ENCODE measurements at regions not wholly inside any gene's neighbourhood (a gene's known extent, or its start where the extent isn't known, plus 50 kb on each side); places are given as distances from the start of the nearest gene placed in this dataset.

GRCh38 chr2:157934684-157935377 is 58.7 kb upstream of the ACVR1 start:
- no peak overlapping the region for H3K4me3 Mint-ChIP-seq
- ChIA-PET CTCF (interaction anchor here (0.6 to 1.0 kb wide), 4 partner anchors 8 to 589 kb away, joined by 3 to 4 read pairs (median 3); no protein-coding TSS in a partner anchor), POLR2A (no interaction called here)
- H3K4me1 Mint-ChIP-seq (ENCODE audit: low read depth) = peaks cover 10% of the 10 kb centered on the region
- H3K36me3 Mint-ChIP-seq (ENCODE audit: low read depth) = no peaks in the 10 kb centered on the region
- H3K27me3 Mint-ChIP-seq = no peaks in the 10 kb centered on the region
- DNase-seq (no peak), ATAC-seq (no peak)
- TF ChIP-seq CTCF (IDR thresholded peaks at IDR 0.05) = no peak
- no peaks in the 10 kb centered on the region for H3K9me3 Mint-ChIP-seq
- no peak overlapping the region for H3K27ac Mint-ChIP-seq
- intact Hi-C loops (cut with micrococcal nuclease) = no loop called here

GRCh38 chr2:157933160-157933920 is 57.2 kb upstream of the ACVR1 start:
- H3K27ac Mint-ChIP-seq = no peak overlapping the region
- ChIA-PET CTCF (no interaction called here), POLR2A (no interaction called here)
- H3K27me3 Mint-ChIP-seq = no peaks in the 10 kb centered on the region
- no peaks in the 10 kb centered on the region for H3K36me3 Mint-ChIP-seq (ENCODE audit: low read depth)
- H3K4me1 Mint-ChIP-seq (ENCODE audit: low read depth) = peaks cover 10% of the 10 kb centered on the region
- no peaks in the 10 kb centered on the region for H3K9me3 Mint-ChIP-seq
- intact Hi-C loops (cut with micrococcal nuclease) = no loop called here
- no peak for TF ChIP-seq CTCF (IDR thresholded peaks at IDR 0.05)
- ATAC-seq (no peak), DNase-seq (no peak)
- no peak overlapping the region for H3K4me3 Mint-ChIP-seq

- H3K36me3 Mint-ChIP-seq (ENCODE audit: low read depth) = no peaks in the 10 kb centered on the region
- no peak overlapping the region for H3K27ac Mint-ChIP-seq
- intact Hi-C loops (cut with micrococcal nuclease) = no loop called here
- H3K9me3 Mint-ChIP-seq = no peaks in the 10 kb centered on the region
- H3K4me3 Mint-ChIP-seq = no peak overlapping the region
- peaks cover 10% of the 10 kb centered on the region for H3K4me1 Mint-ChIP-seq (ENCODE audit: low read depth)
- CTCF ChIA-PET = interaction anchor here (0.7 kb wide), 1 partner anchor 22 kb away, joined by 3 read pairs; no protein-coding TSS in a partner anchor
- POLR2A ChIA-PET = no interaction called here
- no peak for TF ChIP-seq CTCF (IDR thresholded peaks at IDR 0.05)
- DNase-seq (no peak), ATAC-seq (no peak)
- no peaks in the 10 kb centered on the region for H3K27me3 Mint-ChIP-seq
Measured at GRCh38 chr2:157932480-157933159, 56.5 kb upstream of the ACVR1 start.

GRCh38 chr2:157931542-157931941 is 55.4 kb upstream of the ACVR1 start:
- Mint-ChIP-seq H3K27ac (no peak overlapping the region), H3K36me3 (ENCODE audit: low read depth) (no peaks in the 10 kb centered on the region), H3K9me3 (no peaks in the 10 kb centered on the region), H3K4me1 (ENCODE audit: low read depth) (peaks cover 10% of the 10 kb centered on the region), H3K4me3 (no peak overlapping the region), H3K27me3 (no peaks in the 10 kb centered on the region)
- DNase-seq = no peak
- CTCF ChIA-PET = interaction anchor here (0.7 to 0.8 kb wide), 3 partner anchors 21 to 80 kb away, joined by 3 to 5 read pairs (median 3); no protein-coding TSS in a partner anchor
- POLR2A ChIA-PET = no interaction called here
- no peak for TF ChIP-seq CTCF (IDR thresholded peaks at IDR 0.05)
- no peak for ATAC-seq
- intact Hi-C loops (cut with micrococcal nuclease) = no loop called here

GRCh38 chr2:157930728-157931127 is 54.6 kb upstream of the ACVR1 start:
- ATAC-seq = no peak
- Mint-ChIP-seq H3K27me3 (no peaks in the 10 kb centered on the region), H3K4me1 (ENCODE audit: low read depth) (peaks cover 3% of the 10 kb centered on the region), H3K9me3 (no peaks in the 10 kb centered on the region), H3K4me3 (no peak overlapping the region), H3K36me3 (ENCODE audit: low read depth) (no peaks in the 10 kb centered on the region), H3K27ac (no peak overlapping the region)
- ChIA-PET POLR2A (no interaction called here), CTCF (no interaction called here)
- intact Hi-C loops (cut with micrococcal nuclease) = no loop called here
- TF ChIP-seq CTCF (IDR thresholded peaks at IDR 0.05) = no peak
- DNase-seq = no peak
